ENCODE measurements at regions not wholly inside any gene's neighbourhood (a gene's known extent, or its start where the extent isn't known, plus 50 kb on each side); places are given as distances from the start of the nearest gene placed in this dataset.

- TF ChIP-seq POLR2A (IDR thresholded peaks at IDR 0.05) (no peak), CTCF (IDR thresholded peaks at IDR 0.05 in 4 of 5, conservative IDR thresholded peaks at IDR 0.05 in 1 of 5) (no peak)
Observed at GRCh38 chr14:104353221-104353920, 215.0 kb downstream of the KIF26A start.
